Hepatocyte (in vitro differentiated cells): ENCODE measurements at regions not wholly inside any gene's neighbourhood (a gene's known extent, or its start where the extent isn't known, plus 50 kb on each side); places are given as distances from the start of the nearest gene placed in this dataset.
A peak's percentile ranks its signal among the peaks of the same experiment; 100 is the strongest.

Experiments
- DNase-seq: peaks from one replicate; pipeline ENCODE4 v3.0.0-alpha.2; 2016; ENCODE audit warnings: low spot score
- H2AFZ ChIP-seq: fragments of 200-600 bp; sonication (generic); 2 replicates; pipeline ENCODE4 v1.6.0; 2016; ENCODE audit warnings: antibody characterized with exemption, mild to moderate bottlenecking
- H3K27ac ChIP-seq: fragments of 200-600 bp; sonication (generic); 2 replicates; pipeline ENCODE4 v1.5.1; 2016; ENCODE audit warnings: mild to moderate bottlenecking
- H3K27me3 ChIP-seq: fragments of 200-600 bp; sonication (generic); 2 replicates; pipeline ENCODE4 v1.6.1; 2016
- H3K36me3 ChIP-seq: fragments of 200-600 bp; sonication (generic); replicated peaks from 2 replicates; pipeline ENCODE4 v1.5.1; 2016; ENCODE audit warnings: low read depth; ENCODE audit not compliant: insufficient read depth
- H3K4me1 ChIP-seq: fragments of 200-600 bp; sonication (generic); 2 replicates; pipeline ENCODE4 v1.5.1; 2016; ENCODE audit warnings: mild to moderate bottlenecking, moderate library complexity; ENCODE audit not compliant: insufficient read depth
- H3K4me2 ChIP-seq: fragments of 200-600 bp; sonication (generic); 2 replicates; pipeline ENCODE4 v1.6.0; 2016
- H3K4me3 ChIP-seq: fragments of 200-600 bp; sonication (generic); 2 replicates; pipeline ENCODE4 v1.5.1; 2016; ENCODE audit warnings: mild to moderate bottlenecking
- H3K79me2 ChIP-seq: fragments of 200-600 bp; sonication (generic); 2 replicates; pipeline ENCODE4 v1.6.0; 2017; ENCODE audit warnings: mild to moderate bottlenecking
- H3K9me2 ChIP-seq: fragments of 200-600 bp; sonication (generic); replicated peaks from 2 replicates; pipeline ENCODE4 v1.6.0; 2017; ENCODE audit warnings: mild to moderate bottlenecking; ENCODE audit not compliant: insufficient read depth
- H3K9me3 ChIP-seq: fragments of 200-600 bp; sonication (generic); 2 replicates; pipeline ENCODE4 v1.5.1; 2016; ENCODE audit warnings: low read depth, mild to moderate bottlenecking
- H4K20me1 ChIP-seq: fragments of 200-600 bp; sonication (generic); 2 replicates; pipeline ENCODE4 v1.6.0; 2016; ENCODE audit warnings: mild to moderate bottlenecking; ENCODE audit not compliant: insufficient read depth, poor library complexity, severe bottlenecking
- CTCF ChIP-seq: fragments of 200-600 bp; sonication (generic); IDR thresholded peaks from 2 replicates; pipeline ENCODE4 v1.5.1; 2016; ENCODE audit warnings: antibody characterized with exemption, mild to moderate bottlenecking; ENCODE audit not compliant: poor library complexity
- EZH2 ChIP-seq: fragments of 200-600 bp; sonication (generic); IDR thresholded peaks from 2 replicates; pipeline ENCODE4 v1.6.1; 2016; ENCODE audit warnings: antibody characterized with exemption, mild to moderate bottlenecking, borderline replicate concordance
- EZH2phosphoT487 ChIP-seq: fragments of 200-600 bp; sonication (generic); IDR thresholded peaks from one replicate; pipeline ENCODE4 v1.6.1; 2018; ENCODE audit warnings: antibody characterized with exemption, mild to moderate bottlenecking, low read depth, moderate library complexity; ENCODE audit not compliant: unreplicated experiment, severe bottlenecking
- WGBS: methylation state at CpG from one replicate; pipeline ENCODE4 v1.1.6; 2016; ENCODE audit warnings: low lambda C conversion rate; ENCODE audit errors: missing lambda C conversion rate; 5-methylcytosine and 5-hydroxymethylcytosine counted together

- no peaks in the 10 kb centered on the region for H3K36me3 ChIP-seq
- H3K27ac ChIP-seq, result no peak overlapping the region
- H2AFZ ChIP-seq, result no peak overlapping the region
- H3K79me2 ChIP-seq, result no peaks in the 10 kb centered on the region
- no peaks in the 10 kb centered on the region for H3K27me3 ChIP-seq
- no peaks in the 10 kb centered on the region for H3K4me1 ChIP-seq
- no peak overlapping the region for H3K4me3 ChIP-seq
- no peak for DNase-seq
- 93% methylated on average over 2 of the region's 2 CpGs for WGBS
- H3K4me2 ChIP-seq, result no peak overlapping the region
- no peaks in the 10 kb centered on the region for H4K20me1 ChIP-seq
- H3K9me2 ChIP-seq, result no peaks in the 10 kb centered on the region
- H3K9me3 ChIP-seq, result no peaks in the 10 kb centered on the region
- TF ChIP-seq EZH2phosphoT487, result no peak
- TF ChIP-seq EZH2, result no peak
- TF ChIP-seq CTCF, result no peak
These were observed 115.5 kb upstream of the GALNT17 start for GRCh38 chr7:71016401-71016800.

- H4K20me1 ChIP-seq, result no peaks in the 10 kb centered on the region
- H3K4me3 ChIP-seq, result no peak overlapping the region
- TF ChIP-seq EZH2 (no peak), CTCF (no peak), EZH2phosphoT487 (no peak)
These were observed 114.3 kb upstream of the GALNT17 start for GRCh38 chr7:71017602-71018001.

GRCh38 chr7:71019706-71020105 is 112.2 kb upstream of the GALNT17 start:
- H3K36me3 ChIP-seq, result no peaks in the 10 kb centered on the region
- no peaks in the 10 kb centered on the region for H3K4me1 ChIP-seq
- H3K27ac ChIP-seq, result peak overlapping the region; percentile 76
- no peak for TF ChIP-seq CTCF
- no peak for TF ChIP-seq EZH2phosphoT487
- TF ChIP-seq EZH2, result no peak
- H4K20me1 ChIP-seq, result no peaks in the 10 kb centered on the region
- WGBS, result 55% methylated on average over 7 of the region's 7 CpGs
- no peaks in the 10 kb centered on the region for H3K9me3 ChIP-seq
- no peaks in the 10 kb centered on the region for H3K79me2 ChIP-seq
- H3K27me3 ChIP-seq, result no peaks in the 10 kb centered on the region
- peak overlapping the region; percentile 21 for H3K4me2 ChIP-seq
- H2AFZ ChIP-seq, result no peak overlapping the region
- H3K4me3 ChIP-seq, result no peak overlapping the region
- H3K9me2 ChIP-seq, result no peaks in the 10 kb centered on the region
- DNase-seq, result peak; percentile 49

More at GRCh38 chr7:71017602-71018001, 114.3 kb upstream of the GALNT17 start:
- no peaks in the 10 kb centered on the region for H3K27me3 ChIP-seq
- H3K9me3 ChIP-seq, result no peaks in the 10 kb centered on the region
- no peak for DNase-seq
- H2AFZ ChIP-seq, result no peak overlapping the region
- no peaks in the 10 kb centered on the region for H3K9me2 ChIP-seq
- no peaks in the 10 kb centered on the region for H3K36me3 ChIP-seq
- H3K4me2 ChIP-seq, result no peak overlapping the region
- no peaks in the 10 kb centered on the region for H3K79me2 ChIP-seq
- 94% methylated on average over 17 of the region's 17 CpGs for WGBS
- H3K27ac ChIP-seq, result no peak overlapping the region
- H3K4me1 ChIP-seq, result no peaks in the 10 kb centered on the region

DNA sequence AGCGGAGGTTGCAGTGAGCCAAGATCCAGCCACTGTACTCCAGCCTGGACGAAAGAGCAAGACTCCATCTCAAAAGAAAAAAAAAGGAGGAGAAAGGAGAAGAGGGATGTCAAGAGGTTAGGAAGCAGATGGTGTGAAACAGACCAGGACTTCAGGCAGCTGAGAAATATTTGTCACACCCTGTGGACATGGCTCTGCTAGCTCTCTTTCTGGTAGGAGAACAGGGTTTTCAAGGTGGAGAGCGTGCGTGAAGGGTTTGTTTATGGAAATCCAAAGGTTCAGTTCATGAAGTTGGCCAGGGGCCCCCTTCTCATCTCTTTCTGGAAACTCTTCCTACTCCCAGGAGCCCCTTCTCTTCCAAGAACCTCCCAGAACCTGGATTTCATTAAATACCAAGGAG is 110.8 kb upstream of the GALNT17 start:
- Histone ChIP-seq H3K36me3 (no peaks in the 10 kb centered on the region), H3K9me2 (no peaks in the 10 kb centered on the region), H4K20me1 (no peaks in the 10 kb centered on the region), H3K79me2 (no peaks in the 10 kb centered on the region), H2AFZ (no peak overlapping the region), H3K4me3 (no peak overlapping the region), H3K4me2 (no peak overlapping the region), H3K9me3 (no peaks in the 10 kb centered on the region), H3K27me3 (no peaks in the 10 kb centered on the region), H3K4me1 (no peaks in the 10 kb centered on the region), H3K27ac (no peak overlapping the region)
- no peak for DNase-seq
- TF ChIP-seq EZH2phosphoT487, result no peak
- no peak for TF ChIP-seq EZH2
- no peak for TF ChIP-seq CTCF
- WGBS, result 92% methylated on average over 4 of the region's 4 CpGs
